ENCODE measurements at regions not wholly inside any gene's neighbourhood (a gene's known extent, or its start where the extent isn't known, plus 50 kb on each side); places are given as distances from the start of the nearest gene placed in this dataset.

- POLR2A ChIA-PET = no interaction called here
- H3K36me3 ChIP-seq (ENCODE audit: control insufficient read depth in 1 of 2, insufficient read depth in 2 of 2, low read length in 2 of 2) = no peaks in the 10 kb centered on the region
Measured at GRCh38 chr10:52915391-52915790, 142.8 kb upstream of the MBL2 start.

More at GRCh38 chr10:52915391-52915790, 142.8 kb upstream of the MBL2 start:
- no peak for DNase-seq (ENCODE audit: low read depth, low spot score)
- no TSS peak for BruUV-seq (replicated peaks)
- Histone ChIP-seq H2AFZ (ENCODE audit: low read depth, low read length, poor library complexity, severe bottlenecking) (no peak overlapping the region), H3K9me3 (ENCODE audit: control insufficient read depth in 1 of 2, insufficient read depth in 1 of 2, low read depth in 1 of 2, low read length in 2 of 2) (peaks cover 0 to 4% of the 10 kb centered on the region in 2 experiments; a peak in 2 of 4 replicates), H3K9me2 (ENCODE audit: insufficient read depth) (no peaks in the 10 kb centered on the region), H3K27ac (ENCODE audit: low read depth, low read length) (no peak overlapping the region), H3K27me3 (ENCODE audit: insufficient read depth, low read length) (no peaks in the 10 kb centered on the region), H3K9ac (ENCODE audit: low read length) (no peak overlapping the region), H3K79me2 (ENCODE audit: insufficient read depth, low read length) (no peaks in the 10 kb centered on the region), H4K20me1 (ENCODE audit: insufficient read depth) (no peaks in the 10 kb centered on the region), H3K4me3 (replicated peaks in 1 of 2; ENCODE audit: low read depth in 1 of 2, low read length in 2 of 2) (no peak overlapping the region), H3K4me1 (ENCODE audit: control insufficient read depth in 1 of 2, insufficient read depth in 2 of 2, low read length in 2 of 2) (no peaks in the 10 kb centered on the region), H3K4me2 (ENCODE audit: low read length) (no peak overlapping the region)
- TF ChIP-seq EZH2phosphoT487 (IDR thresholded peaks at IDR 0.05; ENCODE audit: borderline replicate concordance) (no peak), ZBTB33 (IDR thresholded peaks at IDR 0.05; ENCODE audit: extremely low read depth, insufficient replicate concordance, low read length) (no peak), ATF3 (IDR thresholded peaks at IDR 0.05) (no peak), ZFX (IDR thresholded peaks at IDR 0.05) (no peak), FOSL1 (IDR thresholded peaks at IDR 0.05; ENCODE audit: low read depth) (no peak), SIN3A (IDR thresholded peaks at IDR 0.05; ENCODE audit: low read depth) (no peak), CBX3 (IDR thresholded peaks at IDR 0.05; ENCODE audit: low read depth) (no peak), CEBPB (IDR thresholded peaks at IDR 0.05; ENCODE audit: low read depth) (no peak), EZH2 (IDR thresholded peaks at IDR 0.05) (no peak), ZNF274 (IDR thresholded peaks at IDR 0.05; ENCODE audit: low read depth, low read length) (no peak), REST (IDR thresholded peaks at IDR 0.05; ENCODE audit: low read depth) (no peak), MAX (IDR thresholded peaks at IDR 0.05) (no peak), POLR2AphosphoS5 (IDR thresholded peaks at IDR 0.05; ENCODE audit: low read depth, low read length) (no peak), EGR1 (IDR thresholded peaks at IDR 0.05; ENCODE audit: low read depth) (no peak), CTCF (IDR thresholded peaks at IDR 0.05 in 2 of 3, conservative IDR thresholded peaks at IDR 0.05 in 1 of 3; ENCODE audit: borderline replicate concordance in 1 of 3, insufficient read depth in 1 of 3, low read depth in 2 of 3, low read length in 2 of 3) (no peak), SP1 (IDR thresholded peaks at IDR 0.05; ENCODE audit: low read depth) (no peak), TCF7L2 (IDR thresholded peaks at IDR 0.05; ENCODE audit: borderline replicate concordance, extremely low read depth, insufficient read depth, insufficient read length) (no peak)
- ATAC-seq = no peak
- intact Hi-C loops (cut with micrococcal nuclease) = no loop called here
- CTCF ChIA-PET = no interaction called here
- RAD21 ChIA-PET (ENCODE audit: low non-redundant PET in 1 of 2, low total read pairs in 2 of 2, uncharacterized antibody in 2 of 2, unreplicated experiment in 2 of 2) = no interaction called here
